Gastrocnemius medialis (tissue), 4 donors: ENCODE measurements at regions not wholly inside any gene's neighbourhood (a gene's known extent, or its start where the extent isn't known, plus 50 kb on each side); places are given as distances from the start of the nearest gene placed in this dataset.
"Not testable (repeated sequence)": the region's sequence is repeated elsewhere in the genome, so short reads cannot be mapped to it uniquely, and the experiment has no call there.

Source experiments
- ATAC-seq, 2 donors: fragments of 150-250 bp; one replicate each; pipeline ENCODE4 v1.9.1; 2016
- DNase-seq, 2 donors: peaks; one replicate each; pipeline ENCODE4 v3.0.0-alpha.2; 2019
- H3K27ac ChIP-seq, 4 donors: fragments of 200-600 bp; sonication (generic); 1 replicate in 1 of 4; 2 replicates in 3 of 4; pipeline ENCODE4 v1.5.1; 2016 to 2018; ENCODE audit warnings: mild to moderate bottlenecking in 2 of 4, moderate library complexity in 1 of 4
- H3K27me3 ChIP-seq, 3 donors: fragments of 200-600 bp; sonication (generic) in 2 of 3; 1 replicate in 1 of 3; 2 replicates in 2 of 3; pipeline versions ENCODE4 v1.5.1 to v1.6.0; 2016 to 2019; ENCODE audit warnings: mild to moderate bottlenecking in 1 of 3, moderate library complexity in 1 of 3
- H3K36me3 ChIP-seq, 2 donors: fragments of 200-600 bp; sonication (generic) in 1 of 2; one replicate each; pipeline ENCODE4 v1.5.1; 2017 to 2018
- H3K4me1 ChIP-seq, 2 donors: fragments of 200-600 bp; sonication (generic) in 1 of 2; one replicate each; pipeline ENCODE4 v1.5.1; 2016 to 2017; ENCODE audit warnings: mild to moderate bottlenecking in 2 of 2
- H3K4me3 ChIP-seq, 4 donors: fragments of 200-600 bp; sonication (generic) in 3 of 4; 1 replicate in 1 of 4; 2 replicates in 3 of 4; pipeline ENCODE4 v1.5.1; 2016 to 2019; ENCODE audit warnings: mild to moderate bottlenecking in 2 of 4
- H3K9me3 ChIP-seq, 3 donors: fragments of 200-600 bp; sonication (generic) in 2 of 3; 1 replicate in 1 of 3; 2 replicates in 2 of 3; pipeline ENCODE4 v1.5.1; 2016 to 2019
- CTCF ChIP-seq, 5 experiments: fragments of 450-650 bp in 3 of 5; fragments of 200-600 bp in 2 of 5; sonication (generic) in 2 of 5; IDR thresholded peaks in 4 of 5; conservative IDR thresholded peaks in 1 of 5; 1 replicate in 4 of 5; 2 replicates in 1 of 5; pipeline ENCODE4 v1.5.1; 2016 to 2019; ENCODE audit warnings: antibody characterized with exemption in 5 of 5, mild to moderate bottlenecking in 3 of 5, moderate library complexity in 3 of 5
- POLR2A ChIP-seq, 2 donors: fragments of 450-650 bp; IDR thresholded peaks; one replicate each; pipeline ENCODE4 v1.6.1; 2017; ENCODE audit warnings: antibody characterized with exemption in 2 of 2, mild to moderate bottlenecking in 2 of 2, moderate library complexity in 2 of 2
- in situ Hi-C, 4 donors: fragments of 200-750 bp; cut with MboI; loops; one replicate each; pipeline versions ENCODE4 v1.15.0 to v1.8.0; 2017; ENCODE audit warnings: low sequenced_read_pairs in 4 of 4
- intact Hi-C: fragments of 100-400 bp; cut with DNase I; formaldehyde crosslinking; loops from one replicate; pipeline ENCODE4 v1.15.1; 2023; ENCODE audit warnings: low total_unique reads

GRCh38 chr3:20729185-20729584 is 543.2 kb upstream of the SGO1 start:
- H3K9me3 ChIP-seq = no peaks in the 10 kb centered on the region
- TF ChIP-seq CTCF (IDR thresholded peaks at IDR 0.05 in 4 of 5, conservative IDR thresholded peaks at IDR 0.05 in 1 of 5) = no peak
- no peak for TF ChIP-seq POLR2A (IDR thresholded peaks at IDR 0.05)
- DNase-seq (no peak), ATAC-seq (no peak)
- H3K4me1 ChIP-seq = no peaks in the 10 kb centered on the region
- no peak overlapping the region for H3K4me3 ChIP-seq
- H3K27me3 ChIP-seq = no peaks in the 10 kb centered on the region
- in situ Hi-C loops = no loop called here
- H3K27ac ChIP-seq = no peak overlapping the region
- H3K36me3 ChIP-seq = no peaks in the 10 kb centered on the region
- intact Hi-C loops = no loop called here

GRCh38 chr3:20726786-20727185 is 540.8 kb upstream of the SGO1 start:
- ATAC-seq = no peak
- Histone ChIP-seq H3K27me3 (no peaks in the 10 kb centered on the region), H3K36me3 (no peaks in the 10 kb centered on the region), H3K4me3 (no peak overlapping the region), H3K4me1 (no peaks in the 10 kb centered on the region), H3K9me3 (no peaks in the 10 kb centered on the region), H3K27ac (no peak overlapping the region)
- TF ChIP-seq CTCF (IDR thresholded peaks at IDR 0.05 in 4 of 5, conservative IDR thresholded peaks at IDR 0.05 in 1 of 5) (no peak), POLR2A (IDR thresholded peaks at IDR 0.05) (no peak)
- in situ Hi-C loops (no loop called here), intact Hi-C loops (no loop called here)
- no peak for DNase-seq

GRCh38 chr3:20724241-20724640 is 538.2 kb upstream of the SGO1 start:
- intact Hi-C loops (no loop called here), in situ Hi-C loops (no loop called here)
- Histone ChIP-seq H3K27me3 (no peaks in the 10 kb centered on the region), H3K27ac (no peak overlapping the region), H3K36me3 (no peaks in the 10 kb centered on the region), H3K9me3 (no peaks in the 10 kb centered on the region), H3K4me3 (no peak overlapping the region), H3K4me1 (no peaks in the 10 kb centered on the region)
- TF ChIP-seq CTCF (IDR thresholded peaks at IDR 0.05 in 4 of 5, conservative IDR thresholded peaks at IDR 0.05 in 1 of 5) (no peak), POLR2A (IDR thresholded peaks at IDR 0.05) (no peak)
- no peak for ATAC-seq
- DNase-seq = no peak

- H3K36me3 ChIP-seq, H3K27ac ChIP-seq, H3K27me3 ChIP-seq, ATAC-seq, H3K9me3 ChIP-seq, intact Hi-C loops, in situ Hi-C loops, H3K4me3 ChIP-seq, DNase-seq, H3K4me1 ChIP-seq: not testable (repeated sequence)
Measured at GRCh38 chr3:20716425-20716824, 530.4 kb upstream of the SGO1 start.

- H3K9me3 ChIP-seq = no peaks in the 10 kb centered on the region
- H3K4me3 ChIP-seq = no peak overlapping the region
- H3K4me1 ChIP-seq = no peaks in the 10 kb centered on the region
- in situ Hi-C loops = no loop called here
- no peak for TF ChIP-seq POLR2A (IDR thresholded peaks at IDR 0.05)
- no peak for TF ChIP-seq CTCF (IDR thresholded peaks at IDR 0.05 in 4 of 5, conservative IDR thresholded peaks at IDR 0.05 in 1 of 5)
- DNase-seq (no peak), ATAC-seq (no peak)
- intact Hi-C loops = no loop called here
- no peaks in the 10 kb centered on the region for H3K36me3 ChIP-seq
- no peak overlapping the region for H3K27ac ChIP-seq
- H3K27me3 ChIP-seq = no peaks in the 10 kb centered on the region
Measured at GRCh38 chr3:20701641-20702040, 515.6 kb upstream of the SGO1 start.
